ENCODE measurements at regions not wholly inside any gene's neighbourhood (a gene's known extent, or its start where the extent isn't known, plus 50 kb on each side); places are given as distances from the start of the nearest gene placed in this dataset.

DNA sequence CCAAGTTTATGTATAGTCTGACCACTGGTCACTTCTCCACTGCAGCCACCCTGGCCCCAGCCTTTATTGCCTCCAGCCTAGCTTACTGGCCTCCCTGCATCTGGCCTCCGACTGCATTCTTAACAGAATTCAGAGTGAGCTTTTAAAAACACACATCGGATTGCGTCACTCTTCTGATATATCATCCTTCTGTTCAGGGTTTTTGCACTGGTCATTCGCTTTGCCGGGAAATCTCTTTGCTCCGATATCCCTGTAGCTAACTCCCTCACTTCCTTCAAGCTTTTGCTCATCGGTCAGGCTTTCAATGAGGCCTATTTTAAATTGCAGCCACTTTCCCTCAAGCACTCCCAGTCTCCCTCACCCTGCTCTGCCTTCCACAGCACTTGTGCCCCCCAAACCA is 101.6 kb upstream of the DLX2 start:
- Histone ChIP-seq H3K4me3 (ENCODE audit: low read depth, low read length, poor library complexity, severe bottlenecking) (no peak overlapping the region), H3K9ac (ENCODE audit: low read length) (no peak overlapping the region), H2AFZ (ENCODE audit: low read length) (no peak overlapping the region), H3K27me3 (ENCODE audit: insufficient read depth, low read length) (no peaks in the 10 kb centered on the region), H3K9me3 (ENCODE audit: low read length) (no peaks in the 10 kb centered on the region), H3K9me2 (ENCODE audit: low read depth, low read length) (no peaks in the 10 kb centered on the region), H3F3A (ENCODE audit: insufficient read depth, low read length) (no peaks in the 10 kb centered on the region), H3K4me2 (ENCODE audit: low read length) (no peak overlapping the region), H3K4me1 (ENCODE audit: insufficient read depth, low read length, severe bottlenecking) (no peaks in the 10 kb centered on the region), H4K20me1 (ENCODE audit: insufficient read depth, low read length) (no peaks in the 10 kb centered on the region), H3K27ac (ENCODE audit: low read depth, low read length, poor library complexity, severe bottlenecking) (no peak overlapping the region), H3K79me2 (ENCODE audit: insufficient read depth, low read length) (no peaks in the 10 kb centered on the region), H3K36me3 (ENCODE audit: insufficient read depth, low read length) (no peaks in the 10 kb centered on the region)
- no peak for TF ChIP-seq CTCF (IDR thresholded peaks at IDR 0.05; ENCODE audit: low read length)
- no peak for TF ChIP-seq EZH2 (IDR thresholded peaks at IDR 0.05; ENCODE audit: borderline replicate concordance, low read length)

DNA sequence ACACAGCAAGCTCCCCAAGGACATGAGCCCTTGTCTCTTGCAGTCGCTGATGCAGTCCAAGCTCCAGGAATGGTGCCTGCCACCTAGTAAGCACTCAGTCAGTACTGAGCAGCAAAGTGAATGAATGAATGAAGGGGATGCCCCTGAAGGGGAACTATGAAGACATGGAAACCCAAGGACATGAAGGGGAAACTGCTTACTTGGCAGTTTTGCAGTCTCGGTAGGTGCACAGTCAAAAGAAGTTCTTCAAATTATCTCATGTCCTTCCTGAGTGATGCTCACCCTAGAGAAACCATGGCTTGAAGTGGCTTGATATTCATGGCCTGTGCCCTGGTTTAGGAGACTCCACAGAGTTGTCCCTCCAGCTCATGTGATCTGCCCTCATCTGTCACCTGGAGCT is 102.1 kb upstream of the DLX2 start:
- Histone ChIP-seq H3K4me1 (ENCODE audit: insufficient read depth, low read length, severe bottlenecking) (no peaks in the 10 kb centered on the region), H3F3A (ENCODE audit: insufficient read depth, low read length) (no peaks in the 10 kb centered on the region), H4K20me1 (ENCODE audit: insufficient read depth, low read length) (no peaks in the 10 kb centered on the region), H3K9me3 (ENCODE audit: low read length) (no peaks in the 10 kb centered on the region), H3K79me2 (ENCODE audit: insufficient read depth, low read length) (no peaks in the 10 kb centered on the region), H3K27ac (ENCODE audit: low read depth, low read length, poor library complexity, severe bottlenecking) (no peak overlapping the region), H2AFZ (ENCODE audit: low read length) (no peak overlapping the region), H3K36me3 (ENCODE audit: insufficient read depth, low read length) (no peaks in the 10 kb centered on the region), H3K4me2 (ENCODE audit: low read length) (no peak overlapping the region), H3K9ac (ENCODE audit: low read length) (no peak overlapping the region), H3K4me3 (ENCODE audit: low read depth, low read length, poor library complexity, severe bottlenecking) (no peak overlapping the region), H3K27me3 (ENCODE audit: insufficient read depth, low read length) (no peaks in the 10 kb centered on the region), H3K9me2 (ENCODE audit: low read depth, low read length) (no peaks in the 10 kb centered on the region)
- no peak for TF ChIP-seq CTCF (IDR thresholded peaks at IDR 0.05; ENCODE audit: low read length)
- TF ChIP-seq EZH2 (IDR thresholded peaks at IDR 0.05; ENCODE audit: borderline replicate concordance, low read length): no peak

- Histone ChIP-seq H3K27ac (ENCODE audit: low read depth, low read length, poor library complexity, severe bottlenecking) (no peak overlapping the region), H3K4me2 (ENCODE audit: low read length) (no peak overlapping the region), H4K20me1 (ENCODE audit: insufficient read depth, low read length) (no peaks in the 10 kb centered on the region), H2AFZ (ENCODE audit: low read length) (no peak overlapping the region), H3K9me2 (ENCODE audit: low read depth, low read length) (no peaks in the 10 kb centered on the region), H3K4me1 (ENCODE audit: insufficient read depth, low read length, severe bottlenecking) (no peaks in the 10 kb centered on the region), H3K9ac (ENCODE audit: low read length) (no peak overlapping the region), H3F3A (ENCODE audit: insufficient read depth, low read length) (no peaks in the 10 kb centered on the region), H3K4me3 (ENCODE audit: low read depth, low read length, poor library complexity, severe bottlenecking) (no peak overlapping the region), H3K36me3 (ENCODE audit: insufficient read depth, low read length) (no peaks in the 10 kb centered on the region), H3K9me3 (ENCODE audit: low read length) (no peaks in the 10 kb centered on the region), H3K27me3 (ENCODE audit: insufficient read depth, low read length) (no peaks in the 10 kb centered on the region), H3K79me2 (ENCODE audit: insufficient read depth, low read length) (no peaks in the 10 kb centered on the region)
- TF ChIP-seq EZH2 (IDR thresholded peaks at IDR 0.05; ENCODE audit: borderline replicate concordance, low read length) (no peak), CTCF (IDR thresholded peaks at IDR 0.05; ENCODE audit: low read length) (no peak)
Measured at GRCh38 chr2:172205292-172205691, 102.6 kb upstream of the DLX2 start.

All from OCI-LY1 (cell line).